ENCODE measurements at regions not wholly inside any gene's neighbourhood (a gene's known extent, or its start where the extent isn't known, plus 50 kb on each side); places are given as distances from the start of the nearest gene placed in this dataset.

GRCh38 chr9:78881295-78881694, 584.4 kb downstream of the PSAT1 start:
- TF ChIP-seq CTCF (IDR thresholded peaks at IDR 0.05; ENCODE audit: low read depth, low read length) = no peak
- no peak overlapping the region for H3K4me3 ChIP-seq (ENCODE audit: low read depth, low read length)

DNA sequence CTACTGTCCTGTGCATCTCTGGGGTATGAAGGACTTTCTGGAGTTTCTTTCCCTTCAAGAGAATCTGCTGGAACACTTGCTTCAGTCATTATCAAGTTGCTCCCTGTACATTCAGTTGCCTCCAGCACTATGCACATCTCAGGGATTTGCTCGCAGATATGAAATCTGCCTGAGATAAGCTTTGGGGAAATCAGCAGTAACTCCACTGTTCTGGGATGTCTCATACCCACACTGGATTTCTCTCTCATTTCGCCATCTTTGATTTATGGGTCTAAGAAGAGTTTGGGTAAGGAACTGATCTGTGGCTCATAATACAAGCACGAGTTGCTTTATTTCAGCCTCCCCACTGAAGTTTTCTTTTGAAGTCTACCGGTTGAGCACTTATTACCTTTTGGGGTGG, 585.6 kb downstream of the PSAT1 start:
- no peak for TF ChIP-seq CTCF (IDR thresholded peaks at IDR 0.05; ENCODE audit: low read depth, low read length)
- no peak overlapping the region for H3K4me3 ChIP-seq (ENCODE audit: low read depth, low read length)

- no peak for TF ChIP-seq CTCF (IDR thresholded peaks at IDR 0.05; ENCODE audit: low read depth, low read length)
- no peak overlapping the region for H3K4me3 ChIP-seq (ENCODE audit: low read depth, low read length)
Measured at GRCh38 chr9:78884611-78885150, 587.8 kb downstream of the PSAT1 start.

DNA sequence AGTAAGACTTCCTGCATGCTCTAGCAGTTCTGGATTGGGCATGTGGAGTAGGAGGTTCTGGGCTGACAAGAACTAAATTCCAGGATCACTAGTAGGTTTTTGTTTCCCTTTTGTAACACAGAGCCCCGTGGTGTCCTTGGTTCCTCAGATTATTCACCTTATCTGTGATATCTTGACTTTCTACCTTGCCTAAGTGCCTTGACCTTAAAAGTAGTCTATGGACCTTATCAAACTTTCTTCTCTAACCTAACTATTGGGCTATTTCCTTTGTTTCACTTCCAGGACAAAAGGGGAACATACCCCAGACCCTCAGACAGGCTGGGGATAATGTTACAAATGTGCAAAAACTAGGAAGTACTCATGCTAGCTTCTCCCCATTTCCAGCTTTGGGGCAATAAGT, 595.3 kb downstream of the PSAT1 start:
- no peak for TF ChIP-seq CTCF (IDR thresholded peaks at IDR 0.05; ENCODE audit: low read depth, low read length)
- no peak overlapping the region for H3K4me3 ChIP-seq (ENCODE audit: low read depth, low read length)

- no peak for TF ChIP-seq CTCF (IDR thresholded peaks at IDR 0.05; ENCODE audit: low read depth, low read length)
- H3K4me3 ChIP-seq (ENCODE audit: low read depth, low read length) = no peak overlapping the region
Measured at GRCh38 chr9:78892769-78893168, 595.8 kb downstream of the PSAT1 start.

DNA sequence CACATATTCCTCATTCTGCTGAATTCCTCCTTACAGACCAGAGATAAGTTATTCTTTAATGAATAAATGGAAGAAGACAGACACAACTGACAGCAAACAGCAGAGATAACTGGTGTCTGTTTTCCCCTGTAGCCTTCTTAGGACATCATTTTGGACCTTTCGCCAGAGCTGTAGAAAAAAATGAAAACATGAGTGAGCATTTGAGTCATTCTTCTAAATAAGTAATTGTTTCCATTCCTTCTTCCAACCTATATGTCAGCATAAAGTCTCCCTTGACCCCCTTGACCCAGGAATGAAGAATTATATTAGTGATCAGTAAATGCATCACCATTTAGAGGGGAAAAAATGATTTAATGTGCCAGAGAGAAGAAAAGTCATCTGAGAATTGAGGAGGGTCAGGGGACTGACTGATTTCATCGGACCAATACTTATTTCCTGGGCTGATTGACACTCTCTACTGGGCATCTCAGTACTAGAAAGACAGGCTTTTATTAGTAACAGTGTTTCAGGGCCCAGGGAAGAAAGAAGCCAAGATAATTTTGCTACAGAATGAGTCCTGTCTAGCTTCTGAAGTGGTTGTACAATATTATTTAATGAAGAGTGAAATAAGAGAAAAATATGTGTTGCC, 597.0 kb downstream of the PSAT1 start:
- no peak for TF ChIP-seq CTCF (IDR thresholded peaks at IDR 0.05; ENCODE audit: low read depth, low read length)
- no peak overlapping the region for H3K4me3 ChIP-seq (ENCODE audit: low read depth, low read length)

GRCh38 chr9:78896479-78896878, 599.6 kb downstream of the PSAT1 start:
- no peak for TF ChIP-seq CTCF (IDR thresholded peaks at IDR 0.05; ENCODE audit: low read depth, low read length)
- no peak overlapping the region for H3K4me3 ChIP-seq (ENCODE audit: low read depth, low read length)
